Endothelial cell (in vitro differentiated cells): ENCODE measurements at regions not wholly inside any gene's neighbourhood (a gene's known extent, or its start where the extent isn't known, plus 50 kb on each side); places are given as distances from the start of the nearest gene placed in this dataset.

Experiments
- DNase-seq: peaks from one replicate; pipeline ENCODE4 v3.0.0; 2021; ENCODE audit warnings: low spot score
- H3K27ac Mint-ChIP-seq: one replicate; pipeline ENCODE4 v1.8.0; 2021; ENCODE audit warnings: mixed read lengths, inconsistent platforms; ENCODE audit not compliant: unreplicated experiment
- H3K27me3 Mint-ChIP-seq: one replicate; pipeline ENCODE4 v1.8.0; 2021; ENCODE audit warnings: mild to moderate bottlenecking, moderate library complexity, mixed read lengths, inconsistent platforms; ENCODE audit not compliant: unreplicated experiment
- H3K36me3 Mint-ChIP-seq: one replicate; pipeline ENCODE4 v1.8.0; 2021; ENCODE audit warnings: mild to moderate bottlenecking, low read depth, mixed read lengths, inconsistent platforms; ENCODE audit not compliant: unreplicated experiment
- H3K4me1 Mint-ChIP-seq: one replicate; pipeline ENCODE4 v1.8.0; 2021; ENCODE audit warnings: mild to moderate bottlenecking, mixed read lengths, inconsistent platforms; ENCODE audit not compliant: unreplicated experiment
- H3K4me3 Mint-ChIP-seq: one replicate; pipeline ENCODE4 v1.8.0; 2021; ENCODE audit warnings: mild to moderate bottlenecking, mixed read lengths, inconsistent platforms; ENCODE audit not compliant: unreplicated experiment
- H3K9me3 Mint-ChIP-seq: one replicate; pipeline ENCODE4 v1.8.0; 2021; ENCODE audit warnings: mixed read lengths, inconsistent platforms; ENCODE audit not compliant: unreplicated experiment
- CTCF ChIP-seq: fragments of 200-600 bp; sonication (generic); IDR thresholded peaks from one replicate; pipeline ENCODE4 v1.5.0; 2021; ENCODE audit warnings: antibody characterized with exemption; ENCODE audit not compliant: unreplicated experiment

- Mint-ChIP-seq H3K4me3 (peak overlapping the region; percentile 96), H3K36me3 (peaks cover 9% of the 10 kb centered on the region), H3K4me1 (peaks cover 36% of the 10 kb centered on the region), H3K9me3 (no peaks in the 10 kb centered on the region), H3K27me3 (peaks cover 7% of the 10 kb centered on the region), H3K27ac (peak overlapping the region; percentile 86)
- no peak for DNase-seq
- no peak for TF ChIP-seq CTCF
Measured at GRCh38 chr2:134119117-134119712, 134.7 kb upstream of the MGAT5 start.

- peak overlapping the region; percentile 86 for H3K27ac Mint-ChIP-seq
- H3K4me1 Mint-ChIP-seq = peaks cover 36% of the 10 kb centered on the region
- H3K36me3 Mint-ChIP-seq = peaks cover 9% of the 10 kb centered on the region
- TF ChIP-seq CTCF = no peak
- peak; percentile 85 for DNase-seq
- H3K4me3 Mint-ChIP-seq = peak overlapping the region; percentile 96
- no peaks in the 10 kb centered on the region for H3K9me3 Mint-ChIP-seq
- peaks cover 7% of the 10 kb centered on the region for H3K27me3 Mint-ChIP-seq
Measured at GRCh38 chr2:134119713-134120405, 134.0 kb upstream of the MGAT5 start.

GRCh38 chr2:134120406-134120732 is 133.5 kb upstream of the MGAT5 start:
- H3K9me3 Mint-ChIP-seq = no peaks in the 10 kb centered on the region
- H3K36me3 Mint-ChIP-seq = peaks cover 9% of the 10 kb centered on the region
- H3K27ac Mint-ChIP-seq = no peak overlapping the region
- no peak overlapping the region for H3K4me3 Mint-ChIP-seq
- peak; percentile 25 for DNase-seq
- H3K27me3 Mint-ChIP-seq = peaks cover 7% of the 10 kb centered on the region
- no peak for TF ChIP-seq CTCF
- H3K4me1 Mint-ChIP-seq = peaks cover 42% of the 10 kb centered on the region

GRCh38 chr2:134120733-134121630 is 132.9 kb upstream of the MGAT5 start:
- peaks cover 48% of the 10 kb centered on the region for H3K4me1 Mint-ChIP-seq
- H3K9me3 Mint-ChIP-seq = no peaks in the 10 kb centered on the region
- no peak overlapping the region for H3K27ac Mint-ChIP-seq
- peaks cover 10% of the 10 kb centered on the region for H3K36me3 Mint-ChIP-seq
- peak; percentile 61 for DNase-seq
- no peak for TF ChIP-seq CTCF
- H3K4me3 Mint-ChIP-seq = peak overlapping the region; percentile 95
- peaks cover 7% of the 10 kb centered on the region for H3K27me3 Mint-ChIP-seq
